Epithelial cell of esophagus (primary cell): ENCODE measurements at regions not wholly inside any gene's neighbourhood (a gene's known extent, or its start where the extent isn't known, plus 50 kb on each side); places are given as distances from the start of the nearest gene placed in this dataset.

Source experiments
- DNase-seq: peaks from one replicate; pipeline ENCODE4 v3.0.0; 2010; ENCODE audit warnings: low read depth
- H3K4me3 ChIP-seq: 2 replicates; pipeline ENCODE4 v1.5.1; 2011; ENCODE audit warnings: mild to moderate bottlenecking, low read length, control low read depth
- TF ChIP-seq, protein P1 (sequence below): IDR thresholded peaks from 2 replicates; pipeline ENCODE4 v1.5.1; 2011; ENCODE audit warnings: low read depth, mild to moderate bottlenecking, low read length, control low read depth, inconsistent platforms; ENCODE audit not compliant: insufficient read depth; ENCODE audit errors: missing control alignments

DNA sequence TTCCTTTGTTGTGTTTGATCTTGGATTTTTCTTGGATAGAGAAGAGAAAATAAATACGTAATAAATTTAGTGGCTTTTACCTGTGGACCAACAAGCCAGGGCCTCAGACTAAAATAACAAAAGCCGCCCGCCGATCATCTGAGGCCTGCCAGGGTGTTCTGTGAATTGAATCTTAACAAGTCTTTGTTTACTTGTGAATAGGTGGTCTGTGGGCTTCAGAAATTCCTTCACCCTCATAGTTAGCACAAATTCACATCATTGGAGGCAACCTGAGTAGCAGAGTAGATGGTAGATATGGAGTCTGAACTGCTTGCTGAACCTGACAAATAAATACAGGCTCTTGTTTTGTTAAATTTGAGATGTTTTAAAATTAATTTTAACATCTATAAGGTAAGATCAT is 176.3 kb upstream of the MTNR1B start:
- no peak overlapping the region for H3K4me3 ChIP-seq
- DNase-seq, result no peak
- TF ChIP-seq, protein P1, sequence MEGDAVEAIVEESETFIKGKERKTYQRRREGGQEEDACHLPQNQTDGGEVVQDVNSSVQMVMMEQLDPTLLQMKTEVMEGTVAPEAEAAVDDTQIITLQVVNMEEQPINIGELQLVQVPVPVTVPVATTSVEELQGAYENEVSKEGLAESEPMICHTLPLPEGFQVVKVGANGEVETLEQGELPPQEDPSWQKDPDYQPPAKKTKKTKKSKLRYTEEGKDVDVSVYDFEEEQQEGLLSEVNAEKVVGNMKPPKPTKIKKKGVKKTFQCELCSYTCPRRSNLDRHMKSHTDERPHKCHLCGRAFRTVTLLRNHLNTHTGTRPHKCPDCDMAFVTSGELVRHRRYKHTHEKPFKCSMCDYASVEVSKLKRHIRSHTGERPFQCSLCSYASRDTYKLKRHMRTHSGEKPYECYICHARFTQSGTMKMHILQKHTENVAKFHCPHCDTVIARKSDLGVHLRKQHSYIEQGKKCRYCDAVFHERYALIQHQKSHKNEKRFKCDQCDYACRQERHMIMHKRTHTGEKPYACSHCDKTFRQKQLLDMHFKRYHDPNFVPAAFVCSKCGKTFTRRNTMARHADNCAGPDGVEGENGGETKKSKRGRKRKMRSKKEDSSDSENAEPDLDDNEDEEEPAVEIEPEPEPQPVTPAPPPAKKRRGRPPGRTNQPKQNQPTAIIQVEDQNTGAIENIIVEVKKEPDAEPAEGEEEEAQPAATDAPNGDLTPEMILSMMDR, result no peak

DNA sequence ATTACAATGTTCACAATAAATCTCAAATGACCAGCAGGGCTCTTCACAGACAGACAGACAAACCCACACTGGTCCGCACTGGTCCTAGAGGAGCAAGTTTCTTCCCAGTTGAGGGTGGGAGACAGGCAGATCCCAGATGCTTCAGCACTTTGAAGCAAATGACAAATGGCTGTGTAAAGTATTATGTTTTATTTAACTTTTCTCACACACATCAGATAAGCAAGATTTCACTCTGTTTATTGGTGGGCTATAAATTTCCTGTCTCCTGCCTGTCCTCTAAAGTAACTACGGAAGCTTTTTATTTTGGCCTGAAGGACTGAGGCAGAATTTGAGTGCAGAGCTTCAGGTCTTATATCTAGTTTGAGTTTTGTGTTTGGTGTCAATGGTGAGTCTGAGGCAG is 174.7 kb upstream of the MTNR1B start:
- TF ChIP-seq, protein P1, result no peak
- no peak for DNase-seq
- no peak overlapping the region for H3K4me3 ChIP-seq

DNA sequence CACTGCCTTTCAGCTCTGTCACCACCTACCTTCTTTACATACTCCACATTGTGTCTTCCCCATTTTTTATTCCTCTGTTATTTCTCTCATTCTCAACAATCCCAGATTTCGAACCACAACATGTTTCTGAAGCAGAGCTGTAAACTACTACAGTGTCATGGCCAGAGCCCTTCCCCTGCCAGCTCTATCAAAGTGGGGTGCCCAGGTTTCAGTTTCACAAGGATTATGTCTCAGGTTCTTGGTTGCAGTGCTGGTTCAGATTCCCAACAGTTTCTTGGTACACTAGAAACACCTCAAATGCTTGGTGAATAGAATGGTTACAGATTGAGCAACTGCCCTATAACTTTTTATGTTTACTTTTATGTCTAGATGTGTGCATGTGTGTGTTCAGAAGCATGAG is 172.7 kb upstream of the MTNR1B start:
- TF ChIP-seq, protein P1, result no peak
- no peak for DNase-seq
- no peak overlapping the region for H3K4me3 ChIP-seq

DNA sequence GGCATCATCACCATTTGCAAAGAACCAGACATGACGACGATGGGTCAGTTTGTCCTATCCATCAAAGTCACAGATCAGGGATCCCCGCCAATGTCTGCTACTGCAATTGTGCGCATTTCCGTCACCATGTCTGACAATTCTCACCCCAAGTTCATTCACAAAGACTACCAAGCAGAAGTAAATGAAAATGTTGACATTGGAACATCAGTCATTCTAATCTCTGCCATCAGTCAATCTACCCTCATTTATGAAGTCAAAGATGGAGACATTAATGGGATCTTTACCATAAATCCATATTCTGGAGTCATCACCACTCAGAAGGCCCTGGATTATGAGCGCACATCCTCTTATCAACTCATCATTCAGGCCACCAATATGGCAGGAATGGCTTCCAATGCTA is 171.6 kb upstream of the MTNR1B start:
- H3K4me3 ChIP-seq, result no peak overlapping the region
- DNase-seq, result no peak
- TF ChIP-seq, protein P1, result no peak

DNA sequence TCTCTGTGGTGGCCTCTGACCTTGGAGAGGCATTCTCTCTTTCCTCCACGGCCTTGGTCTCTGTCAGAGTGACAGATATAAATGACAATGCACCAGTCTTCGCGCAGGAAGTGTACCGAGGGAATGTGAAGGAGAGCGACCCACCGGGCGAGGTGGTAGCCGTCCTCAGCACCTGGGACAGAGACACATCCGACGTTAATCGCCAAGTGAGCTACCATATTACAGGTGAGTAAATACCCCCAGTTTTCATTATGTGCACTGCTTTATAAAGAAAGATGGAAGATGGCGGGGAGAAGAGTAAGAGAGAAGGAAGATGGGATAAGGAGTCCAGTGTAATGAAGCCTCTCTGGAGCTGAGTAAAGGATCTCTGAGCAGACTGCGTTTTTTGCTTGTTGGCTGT is 167.8 kb upstream of the MTNR1B start:
- H3K4me3 ChIP-seq, result no peak overlapping the region
- TF ChIP-seq, protein P1, result no peak
- no peak for DNase-seq

DNA sequence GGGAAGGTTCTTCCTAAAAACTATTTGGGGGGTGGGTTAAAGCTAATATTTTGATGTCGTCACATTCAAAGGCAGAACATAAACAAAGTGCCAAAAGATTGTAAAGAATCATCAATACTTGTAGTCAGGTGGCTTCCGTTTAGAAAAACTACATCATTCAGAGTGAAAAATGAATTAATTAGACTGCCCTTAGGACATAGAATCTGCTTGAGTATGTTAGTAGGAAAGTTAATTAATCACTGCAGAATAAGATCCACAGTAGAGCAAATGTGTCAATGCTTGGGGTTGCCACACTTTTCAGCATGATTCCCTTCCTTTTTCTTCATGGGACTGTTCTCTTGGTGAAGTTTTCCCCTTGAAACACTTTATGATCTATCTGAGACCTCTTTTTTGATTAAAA is 166.8 kb upstream of the MTNR1B start:
- TF ChIP-seq, protein P1, result no peak
- DNase-seq, result no peak
- no peak overlapping the region for H3K4me3 ChIP-seq

DNA sequence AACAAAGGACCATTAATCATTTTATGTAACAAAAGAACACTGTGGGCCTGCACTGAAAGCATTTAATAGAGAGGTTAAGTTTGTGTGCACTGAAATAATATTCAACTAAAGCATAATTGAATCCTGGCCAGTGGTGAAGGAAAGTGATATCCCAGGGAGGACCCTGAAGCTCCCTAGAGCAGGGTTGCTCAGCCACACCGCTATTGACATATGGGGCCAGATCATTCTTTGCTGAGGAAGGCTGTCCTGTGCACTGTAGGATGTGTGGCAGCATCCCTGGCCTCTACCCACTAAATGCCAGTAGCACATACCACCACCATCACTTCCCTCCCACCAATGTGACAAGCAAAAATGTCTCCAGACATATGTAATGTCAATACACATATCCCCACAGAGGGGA is 166.1 kb upstream of the MTNR1B start:
- no peak overlapping the region for H3K4me3 ChIP-seq
- TF ChIP-seq, protein P1, result no peak
- no peak for DNase-seq
